HG02943 (cell line): ENCODE measurements at regions not wholly inside any gene's neighbourhood (a gene's known extent, or its start where the extent isn't known, plus 50 kb on each side); places are given as distances from the start of the nearest gene placed in this dataset.

Experiments
- ATAC-seq: cut with Tn5 transposase; IDR thresholded peaks from one replicate; pipeline ENCODE4 v1.9.1; 2021; ENCODE audit warnings: mild to moderate bottlenecking, low read depth, moderate library complexity; ENCODE audit not compliant: unreplicated experiment

DNA sequence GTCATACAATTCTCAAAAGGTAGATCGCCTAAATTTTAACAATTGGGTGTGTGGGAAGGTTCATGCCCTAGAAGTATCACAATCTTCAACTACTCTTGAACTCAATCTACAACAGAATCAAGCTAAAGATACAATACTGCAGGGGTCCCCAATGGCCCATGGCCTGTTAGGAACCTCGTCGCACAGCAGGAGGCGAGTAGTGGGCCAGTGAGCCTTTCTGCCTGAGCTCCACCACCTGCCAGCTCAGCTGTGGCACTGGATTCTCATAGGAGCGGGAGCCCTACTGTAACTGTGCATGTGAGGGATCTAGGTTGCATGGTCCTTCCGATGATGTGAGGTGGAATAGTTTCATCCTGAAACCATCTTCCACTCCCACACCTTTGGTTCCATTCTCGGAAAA lies 230.6 kb downstream of the KLF12 start:
- ATAC-seq, result no peak

DNA sequence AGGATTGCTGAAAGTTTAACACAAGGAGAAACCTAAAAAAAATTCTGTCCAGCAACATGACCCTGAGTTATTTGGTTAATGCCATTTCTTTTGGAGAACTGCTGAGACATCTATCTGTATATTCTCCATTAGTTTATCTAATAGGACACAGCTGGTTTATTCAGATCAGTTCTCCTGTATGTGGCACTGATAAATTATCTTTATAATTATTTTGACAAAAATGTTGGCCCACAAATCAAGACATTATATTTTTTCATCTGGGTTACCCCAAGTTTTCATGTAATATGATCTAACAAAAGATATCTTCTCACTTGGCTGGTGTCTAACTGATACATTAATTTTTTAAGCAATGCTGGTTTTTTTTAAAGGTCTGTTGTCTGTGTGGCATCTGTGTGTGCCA lies 231.4 kb downstream of the KLF12 start:
- no peak for ATAC-seq

DNA sequence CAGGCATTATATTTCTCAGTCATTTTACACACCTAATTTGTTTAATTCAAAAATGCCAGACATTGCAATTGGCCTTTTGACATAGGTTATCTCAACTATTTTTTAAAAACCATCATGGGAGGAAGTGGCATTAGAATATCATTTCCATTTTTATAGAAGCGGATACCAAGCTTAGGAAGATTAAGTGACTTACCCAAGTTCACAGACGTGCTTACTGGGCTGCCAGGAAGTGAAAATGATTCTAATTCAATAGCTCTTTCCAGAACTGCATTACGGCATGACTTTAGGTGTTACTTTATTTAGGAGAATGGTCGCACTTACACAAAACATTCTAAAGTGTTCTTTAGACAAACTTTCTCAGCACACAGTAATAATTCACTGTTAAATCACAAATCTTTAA lies 231.9 kb downstream of the KLF12 start:
- ATAC-seq, result no peak

DNA sequence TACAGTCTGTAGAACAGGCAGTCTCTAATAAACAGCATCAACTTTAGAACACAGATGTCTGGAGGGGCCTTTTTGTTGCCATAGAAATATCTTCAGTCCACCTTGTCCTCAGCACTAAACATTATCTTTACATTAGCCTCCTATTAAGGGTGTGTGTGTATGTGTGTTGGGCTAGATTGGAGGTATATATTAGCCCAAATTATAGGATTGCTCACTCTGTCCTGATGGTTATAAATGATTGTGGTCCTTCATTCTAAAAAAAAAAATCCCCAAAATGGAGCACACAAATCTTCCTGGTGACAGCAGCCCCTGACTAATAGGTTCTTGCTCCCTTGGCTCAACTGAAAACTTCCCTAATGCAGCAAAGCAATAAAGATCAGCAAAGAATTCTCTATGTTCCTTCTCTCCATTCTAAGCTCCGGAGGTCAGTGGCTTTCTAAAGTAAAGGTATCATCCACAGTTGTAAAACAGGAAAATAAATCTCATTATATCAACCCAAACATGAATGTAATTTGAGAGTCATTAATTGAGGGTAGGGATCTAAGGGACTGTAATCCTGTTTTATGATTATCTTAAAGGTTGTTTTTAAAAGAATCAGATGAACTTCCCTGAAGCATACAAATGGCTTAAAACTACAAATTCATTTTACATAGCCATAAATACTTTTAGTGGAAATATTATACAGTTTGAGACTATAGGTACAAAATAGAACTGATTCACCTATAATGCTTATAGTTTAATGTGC lies 232.7 kb downstream of the KLF12 start:
- ATAC-seq, result no peak

DNA sequence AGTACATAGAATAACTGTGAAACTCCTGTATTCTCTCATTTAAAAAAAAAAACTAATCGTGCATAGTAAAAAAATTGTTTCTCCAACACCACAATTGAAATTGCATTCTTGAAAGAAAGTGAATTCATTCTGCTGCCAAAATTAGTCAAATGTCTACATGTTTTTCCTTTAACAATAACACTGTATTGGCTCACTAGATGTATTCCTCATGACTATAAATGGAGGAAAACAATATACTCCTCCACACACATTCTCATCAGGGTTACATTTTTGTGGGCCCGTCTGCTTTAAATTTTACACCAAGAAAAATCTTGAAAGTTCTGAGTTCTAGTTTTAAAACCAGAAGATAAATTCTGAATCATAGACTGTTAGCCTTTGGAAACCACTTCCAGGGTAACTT lies 233.6 kb downstream of the KLF12 start:
- ATAC-seq, result no peak

DNA sequence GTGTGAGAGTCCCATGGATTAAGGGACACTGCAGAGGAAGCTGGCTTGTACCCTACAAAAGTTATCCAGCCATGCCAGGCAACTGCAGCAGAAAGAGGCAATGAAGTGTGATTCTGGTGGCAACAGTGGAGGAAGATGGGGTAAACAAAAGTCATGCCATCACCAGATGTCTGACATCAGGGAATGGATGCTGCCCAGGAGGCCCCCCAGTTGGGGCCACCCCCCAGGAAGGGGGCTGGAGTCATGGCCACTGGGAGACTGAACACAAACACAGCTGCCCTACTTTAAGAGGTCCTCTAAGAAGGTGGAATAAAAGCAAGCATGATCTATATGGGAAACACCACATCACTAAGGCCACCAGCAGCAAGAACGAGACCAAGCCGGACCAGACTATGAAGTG lies 235.3 kb downstream of the KLF12 start:
- no peak for ATAC-seq

DNA sequence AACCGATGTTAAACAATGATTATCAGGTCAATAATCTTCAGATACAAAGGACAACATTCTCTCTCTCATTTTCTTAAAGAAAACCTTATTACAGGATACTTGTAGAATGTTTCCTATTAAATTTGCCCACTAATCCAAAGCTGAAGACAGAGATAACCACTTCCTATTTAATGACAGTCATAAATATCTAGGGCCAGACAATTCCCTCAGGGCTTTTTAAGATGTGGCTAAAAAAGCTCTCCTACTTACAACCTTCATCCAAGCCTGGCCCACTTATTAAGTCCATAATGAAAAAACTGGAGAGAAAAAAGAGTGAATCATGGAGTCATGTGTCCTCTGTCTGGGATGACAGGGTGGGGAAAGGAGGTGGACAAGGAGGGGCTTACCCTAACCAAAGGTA lies 235.9 kb downstream of the KLF12 start:
- no peak for ATAC-seq

DNA sequence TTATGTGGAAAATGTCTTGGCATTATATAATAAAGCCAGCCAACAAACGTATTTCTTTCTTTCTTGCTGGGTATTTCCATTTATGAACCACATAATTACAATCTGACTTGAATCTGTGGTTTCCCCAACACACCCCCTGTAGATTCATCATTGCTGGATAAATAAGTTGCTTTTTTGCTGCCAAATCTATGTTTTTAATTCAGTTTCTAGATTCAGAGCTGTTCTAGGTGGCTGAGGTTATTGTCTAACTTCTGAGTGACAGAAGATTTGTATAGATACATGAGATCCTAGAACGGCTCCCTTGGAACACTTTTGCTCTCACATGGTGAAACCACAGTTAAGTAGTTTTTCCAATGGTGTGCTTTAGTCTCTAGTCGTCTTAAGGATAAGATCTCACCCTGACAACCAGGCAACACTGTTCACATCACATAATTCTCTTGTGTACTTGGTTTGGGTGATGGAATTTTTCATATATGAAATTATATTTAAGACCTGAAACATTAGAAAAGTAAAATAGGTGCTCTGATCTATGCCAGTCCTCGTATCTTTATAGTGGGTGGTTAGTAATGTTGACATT lies 239.1 kb downstream of the KLF12 start:
- no peak for ATAC-seq

DNA sequence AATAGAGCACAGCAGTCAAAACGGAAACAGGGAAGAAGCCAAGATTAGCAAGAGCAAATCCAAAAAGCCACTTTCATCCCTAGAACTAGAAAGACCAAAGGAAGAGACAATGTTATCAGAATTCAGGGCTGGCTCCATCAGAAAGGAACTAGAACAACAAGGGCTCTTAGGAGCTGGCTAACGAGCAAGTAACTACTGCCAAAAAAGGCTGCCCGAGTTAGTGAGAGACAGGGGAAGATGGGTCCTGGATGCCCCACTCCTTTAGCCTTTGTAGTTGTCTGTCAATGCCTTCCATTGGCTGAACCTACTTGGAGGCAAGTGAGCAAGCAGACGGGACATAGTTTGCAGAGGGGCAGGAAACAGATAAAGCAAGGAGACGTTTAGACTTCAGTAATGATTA lies 240.4 kb downstream of the KLF12 start:
- no peak for ATAC-seq

DNA sequence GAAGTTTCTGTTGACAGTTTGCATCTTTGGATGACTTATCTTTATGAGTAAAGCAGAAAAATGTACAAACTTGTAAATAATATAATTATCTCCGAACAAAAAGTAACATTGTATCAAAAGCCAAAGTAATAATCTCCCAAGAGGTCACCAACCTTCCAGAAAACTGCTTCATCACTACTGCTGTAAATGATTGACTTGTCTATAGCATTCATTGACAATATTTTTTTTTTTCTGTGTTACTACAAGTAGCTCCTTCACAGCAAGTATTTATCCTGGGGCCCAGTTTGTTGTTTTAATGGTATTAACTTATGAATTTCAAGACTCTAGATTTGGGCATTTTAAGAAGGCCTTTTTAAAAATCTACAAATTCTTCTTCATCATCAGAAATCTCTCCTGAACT lies 242.4 kb downstream of the KLF12 start:
- ATAC-seq, result no peak

DNA sequence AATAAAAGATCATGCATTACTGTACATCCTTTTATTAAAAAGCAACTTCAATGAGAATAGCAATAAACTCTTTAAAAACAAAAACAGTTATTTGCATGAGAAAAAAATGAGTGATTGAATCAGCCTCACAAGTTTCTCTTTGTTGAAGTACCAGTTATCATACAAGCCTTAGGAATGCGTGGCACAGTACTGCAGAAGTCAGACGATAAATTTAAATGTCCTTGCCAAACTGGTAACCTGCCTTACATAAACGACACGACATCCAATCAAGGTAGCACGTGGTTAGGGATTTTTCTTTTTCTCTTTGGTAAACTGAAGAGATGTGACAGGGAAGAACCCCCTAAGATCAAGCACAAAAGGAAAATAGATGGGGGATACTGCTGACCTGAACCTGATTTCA lies 251.0 kb downstream of the KLF12 start:
- no peak for ATAC-seq

DNA sequence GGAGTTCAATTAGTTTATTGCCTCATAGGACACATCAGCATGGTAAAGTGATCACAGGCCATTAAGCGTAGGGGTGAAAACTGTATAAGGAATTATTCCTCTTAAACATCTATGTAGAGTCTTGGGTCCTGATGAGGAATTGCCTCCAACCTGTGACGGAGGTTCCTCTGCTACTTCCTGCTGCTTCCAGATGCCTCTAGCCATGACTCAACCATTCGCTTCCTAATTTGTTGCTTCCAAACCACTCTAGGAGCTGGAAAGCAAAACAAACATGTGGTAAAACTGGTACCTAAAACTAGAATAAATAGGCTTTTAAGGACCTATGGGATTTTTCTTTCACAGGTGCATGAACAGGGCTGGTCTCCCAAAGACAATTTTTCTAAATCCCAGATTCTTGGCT lies 253.8 kb downstream of the KLF12 start:
- no peak for ATAC-seq

DNA sequence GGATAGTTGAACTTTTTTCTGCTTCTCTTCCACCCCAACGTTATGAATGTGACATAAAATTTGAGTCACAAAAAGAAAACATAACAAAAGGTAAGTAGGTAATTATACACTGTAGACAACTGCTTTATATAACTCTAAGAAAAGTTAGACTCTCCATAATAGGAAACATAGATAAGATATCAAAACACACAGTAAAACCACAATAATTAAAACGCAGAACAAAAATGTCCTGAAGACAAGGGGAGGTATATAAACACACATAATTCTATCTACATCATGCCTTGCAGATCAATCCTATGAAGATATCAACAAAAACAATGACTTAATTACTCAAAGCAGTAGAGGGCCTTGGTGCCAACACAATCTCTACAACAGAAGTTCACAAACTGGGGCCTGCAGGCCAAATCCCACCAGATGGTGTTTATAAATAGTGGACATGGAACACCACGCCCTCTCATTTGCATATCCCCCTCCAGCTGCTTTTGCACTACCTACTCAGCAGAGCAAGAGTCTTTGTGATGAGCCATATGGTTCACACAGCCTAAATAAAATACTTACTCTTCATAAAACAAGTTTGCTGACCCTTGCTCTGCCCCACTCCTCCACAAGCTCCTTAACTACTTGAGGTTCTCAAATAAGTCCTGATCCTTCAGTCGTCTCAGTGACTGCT lies 254.7 kb downstream of the KLF12 start:
- no peak for ATAC-seq

DNA sequence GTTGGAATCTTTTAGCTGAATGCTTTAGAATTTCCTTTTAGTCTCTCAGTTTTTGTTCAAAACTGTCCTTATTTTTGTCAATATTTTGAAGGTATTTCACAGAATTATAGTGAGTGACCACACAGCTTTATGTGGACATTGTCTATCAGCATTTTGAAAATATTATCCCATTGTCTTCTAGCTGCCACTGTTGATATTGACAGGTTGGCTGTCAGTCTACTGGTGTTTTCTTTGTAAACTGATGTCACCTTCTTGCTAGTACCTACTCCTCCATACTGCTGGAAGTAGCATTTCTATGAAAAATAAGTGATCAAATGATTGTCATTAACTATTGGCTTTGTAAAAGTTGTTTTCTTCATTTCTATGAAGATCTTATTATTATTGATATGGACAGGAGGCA lies 256.8 kb downstream of the KLF12 start:
- no peak for ATAC-seq

DNA sequence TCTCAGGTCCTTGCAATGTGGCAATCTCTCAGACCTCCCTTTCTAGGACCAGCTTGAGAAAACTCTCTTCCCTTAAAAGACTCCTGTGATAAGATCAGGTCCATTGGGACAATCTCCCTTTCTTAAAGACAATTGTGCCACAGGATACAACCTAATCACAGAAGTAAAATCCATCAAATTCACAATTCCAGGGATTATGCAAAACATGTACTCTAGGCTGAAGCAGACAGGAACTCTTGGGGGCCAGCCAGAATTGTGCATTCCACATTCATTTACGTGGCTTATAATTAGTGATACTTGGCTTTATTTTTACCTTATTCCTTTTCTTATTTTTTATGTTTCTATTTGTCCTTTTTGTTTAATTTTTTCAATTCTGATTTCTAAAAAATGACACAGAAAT lies 257.9 kb downstream of the KLF12 start:
- no peak for ATAC-seq

DNA sequence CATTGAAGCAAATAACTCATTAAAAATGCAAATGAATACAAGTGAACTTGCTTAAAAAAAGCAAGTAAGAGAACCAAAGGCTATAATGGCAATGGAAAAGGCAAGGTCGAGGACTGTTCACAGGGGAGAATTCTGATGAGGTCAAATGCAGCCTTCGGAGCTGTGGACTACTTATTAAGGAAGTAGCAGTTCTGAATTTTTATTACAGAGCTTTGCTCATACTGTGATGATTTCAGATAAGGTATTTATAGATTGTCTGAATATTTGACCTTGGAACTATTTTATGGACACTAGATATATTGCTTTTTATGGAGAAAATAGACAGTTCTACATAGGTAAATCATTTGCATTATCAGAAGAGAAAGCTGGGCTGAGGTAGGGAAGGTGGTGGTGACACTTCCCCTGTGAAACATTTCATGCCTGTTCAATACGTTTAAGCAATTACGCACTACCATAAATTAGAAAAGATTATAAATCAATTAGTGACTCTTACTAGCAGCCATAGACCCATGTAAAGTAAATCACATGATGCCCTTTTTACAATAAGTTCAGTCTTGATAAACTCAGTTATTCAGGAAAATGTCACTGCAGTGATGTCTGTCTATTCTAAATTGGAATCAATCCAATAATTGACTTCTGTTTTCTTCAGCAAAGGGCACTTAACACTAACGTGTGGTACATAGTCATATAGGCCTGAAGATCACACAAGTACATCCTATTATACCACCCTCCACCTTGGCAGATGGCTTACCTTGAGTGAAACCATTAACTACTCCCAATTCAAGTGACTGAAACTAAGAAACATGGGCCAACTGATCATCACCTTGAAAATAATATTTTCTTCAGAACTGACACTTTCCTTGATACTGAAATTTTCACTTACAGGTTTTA lies 260.0 kb downstream of the KLF12 start:
- no peak for ATAC-seq

DNA sequence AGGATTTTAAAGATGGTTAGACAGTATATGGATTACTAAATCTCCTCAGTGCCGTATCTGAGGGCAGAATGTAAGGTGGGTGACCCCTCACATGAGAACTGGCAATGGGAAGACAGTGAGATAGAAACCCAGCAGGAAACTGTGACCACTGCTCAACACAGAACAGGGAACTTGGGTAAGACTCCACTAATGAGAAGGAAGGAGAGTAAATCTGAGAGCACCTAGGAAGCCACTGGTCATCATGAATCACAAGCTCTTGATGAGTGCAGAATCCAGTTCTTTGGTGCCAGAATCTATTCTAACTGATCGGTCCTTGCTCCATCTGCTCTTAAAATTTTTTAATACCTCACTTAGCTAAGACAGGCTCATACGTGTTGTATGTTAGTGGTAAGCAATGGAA lies 261.8 kb downstream of the KLF12 start:
- ATAC-seq, result no peak

DNA sequence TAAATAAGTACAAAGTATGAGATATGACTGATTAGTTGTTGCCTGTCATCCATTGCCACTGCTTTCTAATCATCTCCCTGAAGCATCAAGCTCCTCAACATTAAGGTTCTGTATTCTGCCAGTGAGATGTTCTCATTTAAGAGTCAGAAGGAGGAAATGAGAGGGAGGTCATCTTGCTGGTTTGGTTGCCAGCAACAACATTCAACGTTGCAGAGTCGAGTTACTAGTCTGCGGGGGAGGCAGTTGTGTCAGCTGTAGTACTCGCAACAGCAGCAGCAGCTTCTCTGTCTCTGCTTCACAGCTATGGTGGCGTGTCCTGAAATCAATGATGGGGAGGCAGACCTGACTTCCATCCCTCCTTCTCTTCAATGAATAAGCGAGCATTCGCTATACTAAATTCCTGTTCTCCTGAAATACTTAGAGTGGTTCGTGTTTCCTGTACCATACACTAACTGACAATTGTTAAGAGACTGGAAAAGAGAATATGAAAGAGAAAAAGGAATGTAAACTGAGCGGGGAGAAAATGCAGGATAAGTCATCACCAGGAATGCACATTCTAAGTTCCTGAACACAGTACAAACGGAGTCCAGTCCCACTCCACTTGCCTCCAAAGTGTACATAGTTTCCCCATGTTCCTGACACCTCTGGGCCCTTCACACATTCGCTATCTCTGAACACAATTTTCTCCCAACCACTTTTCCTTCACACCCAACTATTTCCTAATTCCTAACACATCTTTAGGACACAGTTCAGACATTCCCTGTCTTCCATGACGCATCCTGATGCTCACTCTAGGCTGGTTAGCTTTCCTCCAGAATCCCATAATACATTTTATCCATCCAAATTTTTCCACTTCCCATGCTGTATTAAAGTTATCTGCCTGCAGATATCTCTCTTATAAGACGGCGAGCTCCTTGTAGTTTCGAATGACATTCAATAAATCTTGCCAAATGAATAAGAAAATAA lies 263.0 kb downstream of the KLF12 start:
- ATAC-seq, result no peak

DNA sequence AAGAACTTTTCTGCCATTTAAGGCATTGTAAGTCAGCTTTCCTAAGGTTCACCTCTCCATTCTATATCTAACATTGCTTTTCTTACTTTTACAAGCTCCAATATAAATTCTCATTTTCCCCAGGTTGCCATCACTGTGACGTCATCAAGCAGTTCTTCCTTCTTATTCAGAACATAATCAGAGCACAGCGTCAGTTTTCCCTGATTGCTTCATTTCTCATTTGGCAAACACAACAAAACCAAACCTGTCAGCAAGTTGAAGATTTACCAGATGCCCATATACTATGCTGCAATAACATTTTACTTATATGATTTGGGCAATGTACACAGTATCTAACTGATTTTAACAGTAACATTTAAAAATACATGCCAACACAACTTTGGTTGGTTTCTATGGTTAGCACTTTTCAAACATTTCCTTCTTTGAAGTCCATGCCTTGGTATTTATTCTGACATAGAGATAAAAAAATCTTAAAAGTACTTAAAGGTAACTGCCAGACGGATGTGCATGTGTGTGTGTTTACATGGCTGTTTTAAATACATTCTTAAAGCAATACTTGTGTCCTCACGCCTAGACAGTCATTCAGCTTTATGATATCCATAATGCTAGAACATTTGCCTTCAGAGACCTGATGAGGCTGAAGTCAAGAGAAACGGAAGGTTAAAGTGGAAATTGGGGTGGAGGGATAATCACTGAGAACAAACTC lies 264.0 kb downstream of the KLF12 start:
- ATAC-seq, result no peak
